H1 (cell line): ENCODE measurements at regions not wholly inside any gene's neighbourhood (a gene's known extent, or its start where the extent isn't known, plus 50 kb on each side); places are given as distances from the start of the nearest gene placed in this dataset.

ENCODE experiments used
- CTCF ChIA-PET: fragments of 300-600 bp; sonication (Branson Sonifier 250); formaldehyde crosslinking; loops from one replicate; lab custom pipeline; 2021; ENCODE audit not compliant: partially characterized antibody; lab: Charles Lee
- POLR2A ChIA-PET: fragments of 300-600 bp; sonication (Branson Sonifier 250); formaldehyde crosslinking; loops from one replicate; lab custom pipeline; 2021; ENCODE audit warnings: inconsistent platforms; ENCODE audit not compliant: partially characterized antibody; lab: Charles Lee
- DNase-seq, 2 experiments: peaks; one replicate each; pipeline versions ENCODE4 v3.0.0 to v3.0.0-alpha.2; 2010 to 2022; ENCODE audit warnings: low spot score in 2 of 2, low read depth in 1 of 2, mixed read lengths in 1 of 2
- FAIRE-seq: peaks from 2 replicates; lab custom pipeline; 2011; peaks lifted over from hg19 to GRCh38; lab: Jason Lieb, UNC
- H2AFZ ChIP-seq: 2 replicates; pipeline ENCODE4 v1.8.1; 2012; ENCODE audit warnings: low read length, inconsistent platforms
- H2AK5ac ChIP-seq: 2 replicates; pipeline ENCODE4 v1.6.1; 2013; ENCODE audit warnings: low read depth, low read length
- H2BK120ac ChIP-seq: replicated peaks from 2 replicates; pipeline ENCODE3; 2013; ENCODE audit warnings: low read depth, low read length, inconsistent platforms
- H2BK12ac ChIP-seq: 2 replicates; pipeline ENCODE4 v1.6.1; 2013; ENCODE audit warnings: low read depth, low read length
- H2BK15ac ChIP-seq: 2 replicates; pipeline ENCODE4 v1.6.1; 2013; ENCODE audit warnings: low read length
- H2BK20ac ChIP-seq: 2 replicates; pipeline ENCODE4 v1.6.1; 2013; ENCODE audit warnings: low read length
- H2BK5ac ChIP-seq: 2 replicates; pipeline ENCODE4 v1.6.1; 2013; ENCODE audit warnings: low read depth, low read length
- H3K14ac ChIP-seq: 2 replicates; pipeline ENCODE4 v1.6.1; 2013; ENCODE audit warnings: inconsistent platforms; ENCODE audit not compliant: insufficient read length
- H3K18ac ChIP-seq: 2 replicates; pipeline ENCODE4 v1.6.1; 2013; ENCODE audit warnings: low read length; ENCODE audit errors: extremely low read depth
- H3K23ac ChIP-seq: 2 replicates; pipeline ENCODE4 v1.6.1; 2013; ENCODE audit warnings: inconsistent platforms; ENCODE audit not compliant: insufficient read length
- H3K23me2 ChIP-seq: 2 replicates; pipeline ENCODE4 v1.6.1; 2013; ENCODE audit warnings: low read depth, low read length
- H3K27ac ChIP-seq: 2 replicates; pipeline ENCODE4 v1.6.1; 2011; ENCODE audit warnings: low read depth, low read length, inconsistent platforms
- H3K27me3 ChIP-seq, 4 experiments: replicated peaks in 1 of 4; 1 replicate in 1 of 4; 2 replicates in 3 of 4; pipeline versions ENCODE4 v1.6.1 to v1.8.1; 2011 to 2013; ENCODE audit warnings: low read length in 3 of 4, mild to moderate bottlenecking in 3 of 4, inconsistent platforms in 2 of 4, mixed read lengths in 2 of 4, moderate library complexity in 1 of 4; ENCODE audit not compliant: control insufficient read depth in 3 of 4, insufficient read depth in 3 of 4; ENCODE audit errors: extremely low read depth in 1 of 4
- H3K36me3 ChIP-seq, 4 experiments: 2 replicates each; pipeline versions ENCODE4 v1.6.1 to v1.8.1; 2011 to 2013; ENCODE audit warnings: mild to moderate bottlenecking in 4 of 4, low read length in 3 of 4, moderate library complexity in 2 of 4, control low read depth in 1 of 4, inconsistent platforms in 1 of 4; ENCODE audit not compliant: insufficient read depth in 4 of 4, control insufficient read depth in 2 of 4
- H3K4ac ChIP-seq: replicated peaks from 2 replicates; pipeline ENCODE3; 2013; ENCODE audit warnings: low read length, low read depth, mixed read lengths, inconsistent platforms; ENCODE audit not compliant: insufficient read length
- H3K4me1 ChIP-seq, 4 experiments: replicated peaks in 1 of 4; 1 replicate in 1 of 4; 2 replicates in 3 of 4; pipeline versions ENCODE4 v1.6.1 to v1.8.1; 2011 to 2013; ENCODE audit warnings: low read length in 3 of 4, inconsistent platforms in 2 of 4, mixed read lengths in 1 of 4; ENCODE audit not compliant: insufficient read depth in 4 of 4, control insufficient read depth in 3 of 4
- H3K4me2 ChIP-seq, 2 experiments: 2 replicates each; pipeline versions ENCODE4 v1.6.1 to v1.8.1; 2011 to 2013; ENCODE audit warnings: low read depth in 2 of 2, low read length in 2 of 2, control low read depth in 1 of 2, inconsistent platforms in 1 of 2, mild to moderate bottlenecking in 1 of 2; ENCODE audit not compliant: insufficient read depth in 1 of 2
- H3K4me3 ChIP-seq, 4 experiments: fragments of 200-600, 300-600 bp in 1 of 4; sonication (generic), shearing (Covaris generic), sonication (Bioruptor Twin) in 1 of 4; 2 replicates each; pipeline versions ENCODE4 v1.5.1 to v1.8.1; 2011 to 2016; ENCODE audit warnings: low read length in 4 of 4, low read depth in 3 of 4, control low read depth in 2 of 4, inconsistent platforms in 2 of 4, mild to moderate bottlenecking in 2 of 4, mixed read lengths in 1 of 4, moderate library complexity in 1 of 4; ENCODE audit not compliant: insufficient read depth in 2 of 4; ENCODE audit errors: extremely low read depth in 1 of 4
- H3K56ac ChIP-seq: replicated peaks from 2 replicates; pipeline ENCODE3; 2013; ENCODE audit warnings: low read depth, mild to moderate bottlenecking, mixed read lengths, low read length, inconsistent platforms; ENCODE audit not compliant: insufficient read length
- H3K79me1 ChIP-seq: 2 replicates; pipeline ENCODE4 v1.6.1; 2013; ENCODE audit warnings: low read depth, low read length, control low read depth
- H3K79me2 ChIP-seq, 2 experiments: 2 replicates each; pipeline versions ENCODE4 v1.6.1 to v1.8.1; 2012 to 2013; ENCODE audit warnings: low read length in 2 of 2, mild to moderate bottlenecking in 2 of 2, inconsistent platforms in 1 of 2; ENCODE audit not compliant: insufficient read depth in 2 of 2, control insufficient read depth in 1 of 2
- H3K9ac ChIP-seq, 4 experiments: replicated peaks in 1 of 4; 1 replicate in 1 of 4; 2 replicates in 3 of 4; pipeline versions ENCODE4 v1.6.1 to v1.8.1; 2011 to 2013; ENCODE audit warnings: low read depth in 3 of 4, low read length in 3 of 4, control low read depth in 2 of 4, mild to moderate bottlenecking in 2 of 4, moderate library complexity in 2 of 4, inconsistent platforms in 1 of 4; ENCODE audit errors: extremely low read depth in 1 of 4
- H3K9me3 ChIP-seq, 2 experiments: 2 replicates each; pipeline versions ENCODE4 v1.6.1 to v1.8.1; 2012 to 2013; ENCODE audit warnings: mild to moderate bottlenecking in 2 of 2, moderate library complexity in 2 of 2, control low read depth in 1 of 2, inconsistent platforms in 1 of 2, low read depth in 1 of 2, low read length in 1 of 2, mixed read lengths in 1 of 2; ENCODE audit not compliant: insufficient read depth in 2 of 2
- H4K20me1 ChIP-seq, 2 experiments: replicated peaks in 1 of 2; 2 replicates each; pipeline versions ENCODE3 to v1.8.1; 2011 to 2013; ENCODE audit warnings: inconsistent platforms in 2 of 2, low read length in 2 of 2, mild to moderate bottlenecking in 1 of 2; ENCODE audit not compliant: insufficient read depth in 2 of 2, control insufficient read depth in 1 of 2
- H4K5ac ChIP-seq: 2 replicates; pipeline ENCODE4 v1.6.1; 2013; ENCODE audit warnings: low read length, low read depth, mixed read lengths, inconsistent platforms; ENCODE audit not compliant: insufficient read length
- H4K8ac ChIP-seq: 2 replicates; pipeline ENCODE4 v1.8.0; 2013; ENCODE audit warnings: mild to moderate bottlenecking, moderate library complexity, low read length, inconsistent platforms; ENCODE audit not compliant: insufficient read depth; ENCODE audit errors: extremely low read depth
- H4K91ac ChIP-seq: replicated peaks from 2 replicates; pipeline ENCODE3; 2013; ENCODE audit warnings: low read length, mixed read lengths, inconsistent platforms; ENCODE audit not compliant: insufficient read length
- CHD1 ChIP-seq: IDR thresholded peaks from 2 replicates; pipeline ENCODE4 v1.6.1; 2012; ENCODE audit warnings: low read depth, low read length, improper control_type of control experiment
- CREB1 ChIP-seq: IDR thresholded peaks from 2 replicates; pipeline ENCODE4 v1.6.1; 2012; ENCODE audit warnings: inconsistent platforms
- CTBP2 ChIP-seq: IDR thresholded peaks from 2 replicates; pipeline ENCODE4 v1.7.0; 2011; ENCODE audit warnings: borderline replicate concordance, mild to moderate bottlenecking, moderate library complexity, mixed read lengths, low read length; ENCODE audit not compliant: insufficient read depth, insufficient read length
- CTCF ChIP-seq, 3 experiments: IDR thresholded peaks; 1 replicate in 2 of 3; 2 replicates in 1 of 3; pipeline versions ENCODE4 v1.5.1 to v1.6.1; 2011; ENCODE audit warnings: low read length in 3 of 3, mild to moderate bottlenecking in 3 of 3, inconsistent platforms in 2 of 3, low read depth in 1 of 3, moderate library complexity in 1 of 3; ENCODE audit not compliant: insufficient read depth in 1 of 3; ENCODE audit errors: control extremely low read depth in 1 of 3
- E2F6 ChIP-seq: IDR thresholded peaks from 2 replicates; pipeline ENCODE4 v1.6.1; 2012; ENCODE audit warnings: inconsistent platforms
- JUND ChIP-seq: IDR thresholded peaks from 2 replicates; pipeline ENCODE4 v1.6.1; 2011; ENCODE audit warnings: mild to moderate bottlenecking, improper control_type of control experiment, low read length
- POU5F1 ChIP-seq: IDR thresholded peaks from 2 replicates; pipeline ENCODE4 v1.6.1; 2011; ENCODE audit warnings: low read depth, mild to moderate bottlenecking, low read length, moderate library complexity
- SIRT6 ChIP-seq: IDR thresholded peaks from one replicate; pipeline ENCODE4 v1.7.1; 2012; ENCODE audit warnings: low read length, inconsistent platforms
- SP4 ChIP-seq: IDR thresholded peaks from 2 replicates; pipeline ENCODE4 v1.6.1; 2012; ENCODE audit warnings: low read length, inconsistent platforms
- TAF1 ChIP-seq: IDR thresholded peaks from 2 replicates; pipeline ENCODE4 v1.6.1; 2011; ENCODE audit warnings: mild to moderate bottlenecking, low read depth, low read length
- ZNF274 ChIP-seq: IDR thresholded peaks from 2 replicates; pipeline ENCODE4 v1.7.0; 2012; ENCODE audit warnings: low read length, borderline replicate concordance; ENCODE audit errors: extremely low read depth

DNA sequence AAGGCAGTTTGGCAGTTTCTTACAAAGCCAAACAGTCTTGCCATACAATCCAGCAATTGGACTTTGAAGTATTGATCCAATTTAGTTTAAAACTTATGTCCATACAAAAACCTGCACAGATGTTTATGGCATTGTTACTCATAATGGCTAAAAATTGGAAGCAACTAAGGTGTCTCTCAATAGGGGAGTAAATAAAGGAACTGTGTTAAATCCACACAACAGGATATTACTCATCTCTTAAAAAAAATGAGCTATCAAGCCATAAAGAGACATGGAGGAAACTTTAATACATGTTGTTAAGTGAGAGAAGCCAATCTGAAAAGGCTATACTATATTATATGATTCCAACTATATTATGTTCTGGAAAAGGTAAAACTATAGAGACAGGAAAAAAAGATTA lies 313.6 kb upstream of the CD180 start:
- H2BK5ac ChIP-seq: no peak overlapping the region
- no peak overlapping the region for H2BK120ac ChIP-seq
- no peak overlapping the region for H2AFZ ChIP-seq
- CTCF ChIA-PET: no interaction called here
- H3K23ac ChIP-seq: no peak overlapping the region
- H4K8ac ChIP-seq: no peak overlapping the region
- TF ChIP-seq CTCF (IDR thresholded peaks at IDR 0.05; ENCODE audit: control extremely low read depth in 1 of 3, insufficient read depth in 1 of 3, low read depth in 1 of 3, low read length in 3 of 3): no peak
- TF ChIP-seq ZNF274: no peak
- TF ChIP-seq SP4: no peak
- TF ChIP-seq SIRT6: no peak
- TF ChIP-seq POU5F1: no peak
- no peak for TF ChIP-seq TAF1
- TF ChIP-seq CREB1: no peak
- TF ChIP-seq CHD1: no peak
- no peak for TF ChIP-seq E2F6
- no peak for TF ChIP-seq JUND
- no peak for TF ChIP-seq CTBP2
- TF ChIP-seq, all 59 proteins: peak for 0
- Histone ChIP-seq H3K4me3 (no peak overlapping the region), H4K20me1 (no peaks in the 10 kb centered on the region), H3K36me3 (no peaks in the 10 kb centered on the region), H3K9ac (no peak overlapping the region), H2BK15ac (no peak overlapping the region), H3K79me2 (no peaks in the 10 kb centered on the region), H3K14ac (no peak overlapping the region), H3K79me1 (no peaks in the 10 kb centered on the region), H4K91ac (no peak overlapping the region), H3K4me2 (no peak overlapping the region), H3K27ac (no peak overlapping the region), H3K4me1 (no peaks in the 10 kb centered on the region), H3K23me2 (no peaks in the 10 kb centered on the region), H3K56ac (no peak overlapping the region), H3K27me3 (no peaks in the 10 kb centered on the region), H2AK5ac (no peak overlapping the region), H3K4ac (no peak overlapping the region), H3K18ac (no peak overlapping the region), H4K5ac (no peak overlapping the region), H2BK20ac (no peak overlapping the region), H3K9me3 (no peaks in the 10 kb centered on the region), H2BK12ac (no peak overlapping the region)
- FAIRE-seq: no peak
- POLR2A ChIA-PET: no interaction called here
- no peak for DNase-seq
